Stimulated activated CD4-positive, alpha-beta T cell treated with anti-CD3 and anti-CD28 coated beads, Interleukin-2, amount 100 ng/mL, for 24 hours (primary cell): ENCODE measurements at regions not wholly inside any gene's neighbourhood (a gene's known extent, or its start where the extent isn't known, plus 50 kb on each side); places are given as distances from the start of the nearest gene placed in this dataset.
"Not testable (repeated sequence)": the region's sequence is repeated elsewhere in the genome, so short reads cannot be mapped to it uniquely, and the experiment has no call there.

ENCODE experiments used
- DNase-seq, 2 donors: peaks; one replicate each; pipeline ENCODE4 v3.0.0-alpha.2; 2020

- DNase-seq, result no peak
Observed at GRCh38 chr3:4030624-4031023, 231.4 kb downstream of the LRRN1 start.

- DNase-seq, result no peak
Observed at GRCh38 chr3:4033296-4033695, 234.1 kb downstream of the LRRN1 start.

- no peak for DNase-seq
Observed at GRCh38 chr3:4036046-4036445, 236.8 kb downstream of the LRRN1 start.

- no peak for DNase-seq
Observed at GRCh38 chr3:4038351-4038750, 239.1 kb downstream of the LRRN1 start.

GRCh38 chr3:4042070-4042469 is 242.8 kb downstream of the LRRN1 start:
- DNase-seq, result no peak

- DNase-seq, result no peak
Observed at GRCh38 chr3:4042869-4043268, 243.6 kb downstream of the LRRN1 start.

- no peak for DNase-seq
Observed at GRCh38 chr3:4043867-4044575, 244.8 kb downstream of the LRRN1 start.

GRCh38 chr3:4044619-4045018 is 245.4 kb downstream of the LRRN1 start:
- no peak for DNase-seq

GRCh38 chr3:4045756-4046155 is 246.5 kb downstream of the LRRN1 start:
- DNase-seq, result no peak

GRCh38 chr3:4047366-4047765 is 248.1 kb downstream of the LRRN1 start:
- DNase-seq, result no peak

GRCh38 chr3:4052706-4053105 is 250.5 kb upstream of the SETMAR start:
- no peak for DNase-seq

GRCh38 chr3:4053975-4054374 is 249.2 kb upstream of the SETMAR start:
- DNase-seq, result no peak

- DNase-seq, result no peak
Observed at GRCh38 chr3:4060064-4060463, 243.1 kb upstream of the SETMAR start.

GRCh38 chr3:4060603-4061002 is 242.6 kb upstream of the SETMAR start:
- no peak for DNase-seq

GRCh38 chr3:4061195-4061594 is 242.0 kb upstream of the SETMAR start:
- no peak for DNase-seq

GRCh38 chr3:4061783-4062360 is 241.3 kb upstream of the SETMAR start:
- DNase-seq, result no peak

GRCh38 chr3:4062621-4063020 is 240.5 kb upstream of the SETMAR start:
- DNase-seq, result no peak

- no peak for DNase-seq
Observed at GRCh38 chr3:4063916-4064574, 239.1 kb upstream of the SETMAR start.

- no peak for DNase-seq
Observed at GRCh38 chr3:4065085-4065484, 238.1 kb upstream of the SETMAR start.

GRCh38 chr3:4065554-4065953 is 237.6 kb upstream of the SETMAR start:
- DNase-seq, result no peak

GRCh38 chr3:4067893-4068292 is 235.3 kb upstream of the SETMAR start:
- DNase-seq, result no peak

GRCh38 chr3:4069796-4070195 is 233.4 kb upstream of the SETMAR start:
- DNase-seq, result no peak

GRCh38 chr3:4071481-4072184 is 231.5 kb upstream of the SETMAR start:
- no peak for DNase-seq

GRCh38 chr3:4077278-4077677 is 225.9 kb upstream of the SETMAR start:
- DNase-seq, result not testable (repeated sequence)
